HG03175 (cell line): ENCODE measurements at regions not wholly inside any gene's neighbourhood (a gene's known extent, or its start where the extent isn't known, plus 50 kb on each side); places are given as distances from the start of the nearest gene placed in this dataset.
"Not testable (repeated sequence)": the region's sequence is repeated elsewhere in the genome, so short reads cannot be mapped to it uniquely, and the experiment has no call there.

Experiments used
- ATAC-seq: cut with Tn5 transposase; IDR thresholded peaks from one replicate; pipeline ENCODE4 v1.9.1; 2021; ENCODE audit warnings: mild to moderate bottlenecking, moderate library complexity; ENCODE audit not compliant: unreplicated experiment

- ATAC-seq, result no peak
Measured at GRCh38 chr7:42574685-42575084, 337.2 kb downstream of the C7orf25 start.

GRCh38 chr7:42573881-42574672, 337.1 kb upstream of the GLI3 start:
- no peak for ATAC-seq

DNA sequence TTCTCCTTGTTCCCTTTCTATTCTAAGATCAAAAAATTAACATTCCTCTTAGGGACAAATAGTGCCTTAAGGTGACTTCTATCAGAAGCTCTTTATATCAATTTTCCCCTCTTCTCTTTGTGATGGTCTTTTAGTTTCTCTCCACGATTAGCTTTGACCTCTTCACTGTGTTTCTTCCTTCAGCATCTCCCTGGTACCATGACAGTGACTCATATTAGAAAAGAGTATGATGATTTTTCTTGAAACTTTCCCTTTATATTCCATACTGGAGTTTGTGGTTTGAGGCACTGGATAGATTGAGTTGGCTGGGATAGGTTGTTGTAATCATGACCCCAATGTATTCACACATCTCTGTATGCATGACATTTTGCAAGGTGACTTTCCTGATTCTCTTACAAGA, 335.6 kb upstream of the GLI3 start:
- no peak for ATAC-seq

DNA sequence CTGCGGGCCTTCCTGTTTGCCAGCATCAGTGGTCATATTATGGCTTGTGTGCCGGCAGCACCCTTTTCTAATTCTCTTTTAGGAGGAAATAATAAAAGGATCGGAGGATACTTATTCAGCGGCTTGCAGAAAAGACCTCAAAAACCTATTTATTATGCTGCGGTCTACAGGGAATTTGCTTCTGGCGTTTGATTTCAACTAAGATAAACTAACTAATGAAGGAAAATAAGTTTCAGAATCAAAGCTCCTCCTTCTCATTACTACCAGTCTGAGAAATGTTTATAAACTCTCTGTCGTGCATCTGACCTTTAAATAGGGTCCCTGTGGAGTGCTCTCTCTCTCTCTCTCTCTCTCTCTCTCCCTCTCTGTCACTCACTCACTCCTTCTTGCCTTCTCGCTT, 335.0 kb upstream of the GLI3 start:
- no peak for ATAC-seq

DNA sequence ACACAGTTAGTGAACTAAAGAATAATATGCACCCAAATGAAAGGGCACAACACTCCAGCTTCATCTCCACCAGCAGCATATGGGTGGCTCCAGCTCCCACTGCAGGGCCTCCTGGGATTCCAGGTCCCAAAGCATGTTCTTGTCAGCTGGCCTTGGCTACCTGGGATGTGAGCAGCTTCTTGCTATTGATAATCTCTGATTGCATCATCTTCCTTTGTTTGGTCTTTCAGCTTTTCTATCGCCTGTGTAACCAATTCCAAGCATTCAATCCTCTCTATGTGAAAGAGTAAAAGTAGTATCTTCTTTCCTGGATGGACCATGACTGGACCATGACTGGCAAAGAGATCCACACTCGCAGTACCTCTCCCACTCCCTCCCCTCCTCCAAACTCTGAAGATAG, 333.9 kb upstream of the GLI3 start:
- no peak for ATAC-seq

DNA sequence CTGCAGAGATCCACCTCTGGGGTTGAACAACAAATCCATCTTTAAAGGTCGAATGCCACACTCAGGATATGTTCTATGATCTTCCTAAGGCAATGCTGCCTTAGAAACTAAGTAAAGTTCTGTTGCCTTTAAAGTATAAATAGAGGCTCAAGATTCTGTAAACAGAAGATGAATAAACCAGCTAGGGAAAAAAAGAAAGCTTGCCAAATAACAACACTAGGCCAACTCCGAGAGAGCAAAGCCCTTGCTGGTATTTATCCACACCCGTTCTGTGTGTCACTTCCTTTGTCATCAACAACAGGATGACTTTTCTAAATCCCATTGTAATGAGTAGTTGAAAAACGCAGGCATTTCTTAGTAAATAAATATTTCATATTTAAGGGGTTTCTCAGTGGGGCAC, 330.0 kb upstream of the GLI3 start:
- no peak for ATAC-seq

- ATAC-seq, result no peak
Measured at GRCh38 chr7:42561797-42562196, 324.8 kb upstream of the GLI3 start.

- no peak for ATAC-seq
Measured at GRCh38 chr7:42560866-42561265, 323.9 kb upstream of the GLI3 start.

DNA sequence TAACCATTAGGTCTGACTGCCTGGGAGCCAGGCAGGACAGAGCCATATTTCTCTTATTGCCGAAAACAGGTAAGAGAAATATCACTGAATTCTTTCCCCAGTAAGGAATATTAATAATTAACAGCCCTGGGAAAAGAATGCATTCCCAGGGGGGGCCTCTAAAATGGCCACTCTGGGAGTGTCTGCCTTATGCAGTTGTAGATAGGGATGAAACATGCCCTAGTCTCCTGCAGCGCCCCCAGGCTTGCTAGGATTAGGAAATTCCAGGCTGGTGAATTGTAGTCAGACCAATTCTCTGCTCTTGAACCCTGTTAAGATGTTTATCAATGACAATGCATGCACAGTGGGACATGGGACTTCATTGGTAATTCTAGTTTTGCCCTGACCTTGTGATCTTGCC, 317.9 kb upstream of the GLI3 start:
- not testable (repeated sequence) for ATAC-seq

DNA sequence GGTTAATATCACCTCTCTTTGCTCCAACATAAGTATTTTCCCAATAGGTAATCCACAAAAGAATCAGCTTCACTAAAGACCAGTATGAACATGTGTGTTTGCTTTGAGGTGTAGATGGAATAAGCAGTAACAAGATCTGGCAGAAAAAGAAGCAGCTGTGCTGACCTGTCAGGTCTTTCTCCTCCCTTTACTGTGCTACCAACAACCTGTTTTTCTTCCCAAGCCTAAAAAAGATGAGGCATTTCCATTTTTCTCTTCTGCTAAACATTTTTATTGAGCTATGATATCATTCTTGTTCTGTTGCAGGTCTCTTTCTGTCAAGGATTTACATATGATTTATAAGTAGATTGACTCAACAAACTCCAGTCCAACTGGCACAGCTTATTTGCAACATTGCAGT, 315.2 kb upstream of the GLI3 start:
- ATAC-seq, result no peak

DNA sequence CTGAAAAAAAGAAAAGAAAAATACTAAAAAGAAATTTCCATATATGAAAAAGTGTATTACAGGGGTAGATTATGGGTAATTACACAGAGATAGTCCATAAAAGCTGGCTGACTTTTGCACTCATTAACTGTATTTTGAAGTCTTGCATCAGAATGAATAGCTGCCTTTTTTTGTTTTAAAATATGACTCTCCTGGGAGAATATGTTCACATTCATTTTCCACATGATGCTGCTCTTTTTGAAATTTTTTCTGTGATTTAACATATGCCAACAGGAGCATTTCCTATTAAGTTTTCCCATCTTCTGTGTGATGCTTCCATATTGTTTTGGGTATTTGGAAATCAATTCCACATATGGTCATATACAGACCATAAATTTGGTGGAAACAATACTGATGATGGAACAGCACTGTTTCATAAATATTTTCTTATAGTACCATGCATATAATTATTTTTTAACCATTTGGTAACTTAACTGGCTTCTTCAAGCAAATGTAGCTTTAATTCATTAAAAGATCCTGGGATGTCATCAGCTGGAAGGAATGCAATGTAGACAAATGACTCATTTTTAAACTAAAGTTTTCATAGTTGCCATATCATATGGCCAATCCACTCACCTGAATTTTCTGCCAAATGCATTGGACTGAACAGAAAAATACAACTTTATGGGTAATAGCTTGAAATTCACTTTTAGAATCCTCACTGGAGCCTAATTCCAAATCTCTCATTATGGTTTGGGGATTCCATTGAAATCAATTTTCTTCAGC, 313.9 kb upstream of the GLI3 start:
- ATAC-seq, result no peak

GRCh38 chr7:42549866-42550485, 313.0 kb upstream of the GLI3 start:
- no peak for ATAC-seq

GRCh38 chr7:42548816-42549611, 312.0 kb upstream of the GLI3 start:
- ATAC-seq, result no peak

DNA sequence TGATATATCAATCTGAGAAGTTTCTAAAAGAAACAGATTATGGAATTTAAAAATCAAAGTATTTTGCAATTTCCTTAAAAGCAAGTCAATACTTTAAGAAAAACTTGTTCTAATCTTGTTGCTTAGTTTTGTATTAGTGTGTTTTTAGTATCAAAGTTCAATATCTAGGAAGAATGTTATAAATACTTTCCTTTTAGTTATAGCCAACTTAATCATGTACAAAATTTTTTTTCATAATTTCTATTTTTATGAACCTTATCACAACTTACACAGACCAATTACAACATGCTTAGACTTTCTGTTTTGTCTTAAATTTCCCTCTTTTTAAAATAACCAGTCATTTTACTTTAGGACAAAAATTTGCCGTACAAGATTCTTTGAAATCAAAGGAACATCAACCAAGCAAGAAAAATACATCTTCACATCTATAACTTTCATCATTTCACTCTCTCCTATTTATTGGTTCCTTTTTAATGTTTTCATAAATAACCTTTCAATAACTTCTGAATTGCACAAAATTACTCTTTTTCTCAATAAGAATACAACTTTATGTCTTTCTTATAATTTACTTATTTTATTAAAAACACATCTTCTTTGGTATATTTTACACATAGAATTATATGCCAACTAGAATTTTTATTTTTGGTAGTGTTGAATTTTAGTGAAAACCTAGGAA, 308.2 kb upstream of the GLI3 start:
- no peak for ATAC-seq

DNA sequence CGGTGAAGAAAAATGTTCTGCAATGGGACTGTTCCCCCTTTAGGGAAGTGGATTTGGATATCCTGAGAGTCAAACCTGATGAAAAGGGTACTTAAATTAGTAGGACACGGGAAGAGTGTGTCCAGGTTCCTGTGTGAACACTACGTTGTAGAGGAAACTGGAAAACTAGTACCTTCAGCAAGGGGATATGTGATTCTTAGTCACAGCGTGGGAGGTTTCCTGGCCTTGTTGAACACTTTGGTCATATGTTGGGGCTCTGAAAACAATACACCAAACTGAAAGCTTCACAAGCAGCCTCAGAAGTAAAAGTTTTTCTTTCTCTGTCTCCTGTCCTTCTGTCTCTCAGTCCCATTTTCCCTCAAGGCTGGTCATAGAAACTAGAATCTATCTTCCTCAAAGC, 306.9 kb upstream of the GLI3 start:
- no peak for ATAC-seq

GRCh38 chr7:42542446-42542845, 305.4 kb upstream of the GLI3 start:
- ATAC-seq, result not testable (repeated sequence)

DNA sequence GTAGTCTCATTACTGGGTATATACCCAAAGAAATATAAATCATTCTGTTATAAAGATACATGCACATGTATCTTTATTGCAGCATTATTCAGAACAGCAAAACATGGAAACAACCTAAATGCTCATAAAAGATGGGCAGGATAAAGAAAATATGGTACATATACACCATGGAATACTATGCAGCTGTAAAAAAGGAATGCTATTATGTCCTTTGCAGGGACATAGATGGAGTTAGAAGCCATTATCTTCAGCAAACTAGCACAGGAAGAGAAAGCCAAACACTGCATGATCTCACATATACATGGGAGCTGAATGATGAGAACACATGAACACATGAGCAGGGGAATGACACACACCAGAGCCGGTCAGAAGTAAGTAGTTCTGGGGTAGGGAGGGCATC, 297.4 kb upstream of the GLI3 start:
- no peak for ATAC-seq

DNA sequence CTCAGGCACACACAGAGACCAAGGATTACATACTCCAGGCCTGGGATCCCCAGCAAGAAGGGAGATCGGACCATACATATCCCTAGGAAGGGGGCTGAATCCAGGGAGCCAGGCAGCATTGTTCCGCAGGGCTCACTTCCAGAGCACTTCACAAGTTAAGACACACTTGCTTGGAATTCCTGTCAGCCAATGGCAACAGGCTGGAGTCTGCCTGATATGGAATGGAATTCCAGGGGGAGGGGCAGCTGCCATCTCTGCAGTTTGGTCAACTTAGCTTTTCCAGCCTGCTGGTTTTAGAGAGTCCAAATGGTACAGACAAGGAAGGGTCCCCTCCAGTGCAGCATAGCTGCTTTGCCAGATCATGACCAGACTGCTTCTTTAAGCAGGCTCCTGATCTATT, 290.0 kb upstream of the GLI3 start:
- no peak for ATAC-seq

GRCh38 chr7:42522227-42522991, 285.4 kb upstream of the GLI3 start:
- ATAC-seq, result no peak

GRCh38 chr7:42511027-42511426, 274.0 kb upstream of the GLI3 start:
- no peak for ATAC-seq
